H4 (cell line): ENCODE measurements at regions not wholly inside any gene's neighbourhood (a gene's known extent, or its start where the extent isn't known, plus 50 kb on each side); places are given as distances from the start of the nearest gene placed in this dataset.
"Not testable (repeated sequence)": the region's sequence is repeated elsewhere in the genome, so short reads cannot be mapped to it uniquely, and the experiment has no call there.

Experiments
- DNase-seq: peaks from one replicate; pipeline ENCODE4 v3.0.0-alpha.2; 2015; ENCODE audit warnings: low spot score

- no peak for DNase-seq
These were observed 742.0 kb downstream of the GALC start for GRCh38 chr14:87251011-87251410.

GRCh38 chr14:87241018-87241768 lies 751.8 kb downstream of the GALC start:
- DNase-seq, result no peak

DNA sequence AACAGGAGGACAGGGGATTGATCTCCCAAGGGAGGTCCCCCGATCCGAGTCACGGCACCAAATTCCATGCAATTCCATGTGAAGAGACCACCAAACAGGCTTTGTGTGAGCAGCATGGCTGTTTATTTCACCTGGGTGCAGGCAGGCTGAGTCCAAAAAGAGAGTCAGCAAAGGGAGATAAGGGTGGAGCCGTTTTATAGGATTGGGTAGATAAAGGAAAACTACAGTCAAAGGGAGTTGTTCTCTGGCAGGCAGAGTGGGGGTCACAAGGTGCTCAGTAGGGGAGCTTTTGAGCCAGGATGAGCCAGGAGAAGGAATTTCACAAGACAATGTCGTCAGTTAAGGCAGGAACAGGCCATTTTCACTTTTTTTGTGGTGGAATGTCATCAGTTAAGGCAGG lies 752.7 kb downstream of the GALC start:
- not testable (repeated sequence) for DNase-seq

GRCh38 chr14:87233806-87234384 lies 759.1 kb downstream of the GALC start:
- DNase-seq, result no peak

GRCh38 chr14:87233266-87233665 lies 759.7 kb downstream of the GALC start:
- no peak for DNase-seq

- no peak for DNase-seq
These were observed 761.5 kb downstream of the GALC start for GRCh38 chr14:87231336-87232026.

DNA sequence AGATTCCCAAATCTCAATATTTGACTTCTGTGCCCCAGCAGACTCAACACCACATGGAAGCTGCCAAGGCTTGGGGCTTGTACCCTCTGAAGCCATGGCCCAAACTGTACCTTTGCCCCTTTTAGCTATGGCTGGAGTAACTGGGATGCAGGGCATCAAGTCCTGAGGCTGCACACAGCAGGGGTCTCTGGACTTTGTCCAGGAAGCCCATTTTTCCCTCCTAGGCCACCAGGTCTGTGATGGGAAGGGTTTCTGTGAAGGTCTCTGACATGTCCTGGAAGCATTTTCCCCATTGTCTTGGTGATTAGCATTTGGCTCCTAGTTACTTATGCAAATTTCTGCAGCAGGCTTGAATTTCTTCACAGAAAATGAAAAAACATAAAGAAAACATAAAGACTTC lies 762.3 kb downstream of the GALC start:
- DNase-seq, result no peak

- DNase-seq, result no peak
These were observed 763.9 kb downstream of the GALC start for GRCh38 chr14:87229131-87229530.

GRCh38 chr14:87217023-87217422 lies 776.0 kb downstream of the GALC start:
- no peak for DNase-seq

DNA sequence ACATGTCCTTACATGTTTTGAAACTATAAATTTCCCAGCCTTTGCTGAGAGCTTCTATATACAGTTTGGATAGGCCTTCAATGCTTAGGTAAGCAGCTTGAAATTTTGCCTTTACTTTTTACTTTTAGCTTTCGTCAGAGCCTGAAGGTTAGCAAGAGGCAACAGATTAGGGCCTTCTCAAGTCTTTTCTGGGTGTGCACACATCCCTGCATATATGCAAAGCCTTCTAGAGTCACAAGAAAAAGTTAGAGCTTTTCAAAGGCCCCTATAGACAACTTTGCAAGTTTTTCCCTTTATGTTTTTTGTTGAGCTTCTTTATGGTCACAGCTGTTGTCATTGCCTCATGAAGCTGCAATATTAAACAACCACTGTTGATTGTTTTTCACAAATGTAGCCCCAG lies 778.4 kb downstream of the GALC start:
- DNase-seq, result no peak

- DNase-seq, result no peak
These were observed 785.2 kb downstream of the GALC start for GRCh38 chr14:87207756-87208155.

- peak; percentile 5 for DNase-seq
These were observed 787.2 kb downstream of the GALC start for GRCh38 chr14:87205811-87206210.

DNA sequence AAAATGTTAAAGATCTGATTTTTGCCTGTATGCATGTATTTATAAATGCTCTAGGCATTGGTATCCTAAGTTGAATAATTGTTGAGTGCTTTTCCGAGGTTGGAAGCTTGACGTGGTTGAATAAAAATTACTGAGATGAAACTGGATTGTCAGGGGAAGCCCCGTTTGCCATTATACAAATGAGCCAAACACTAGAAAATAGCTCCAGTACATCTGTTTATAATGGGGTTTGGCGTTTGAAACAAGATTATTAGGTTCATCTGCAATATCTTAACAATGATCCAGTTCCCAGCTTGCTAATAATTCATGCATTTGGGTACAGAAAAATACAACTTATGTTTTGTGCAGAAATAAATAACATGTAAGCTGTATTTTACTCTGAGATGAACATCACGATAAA lies 789.6 kb downstream of the GALC start:
- DNase-seq, result no peak

- DNase-seq, result no peak
These were observed 793.6 kb downstream of the GALC start for GRCh38 chr14:87199381-87199780.

GRCh38 chr14:87196436-87196835 lies 796.5 kb downstream of the GALC start:
- peak; percentile 6 for DNase-seq

- no peak for DNase-seq
These were observed 805.2 kb downstream of the GALC start for GRCh38 chr14:87187786-87188185.

GRCh38 chr14:87186737-87187136 lies 806.2 kb downstream of the GALC start:
- DNase-seq, result no peak

GRCh38 chr14:87185961-87186560 lies 806.9 kb downstream of the GALC start:
- DNase-seq, result no peak

DNA sequence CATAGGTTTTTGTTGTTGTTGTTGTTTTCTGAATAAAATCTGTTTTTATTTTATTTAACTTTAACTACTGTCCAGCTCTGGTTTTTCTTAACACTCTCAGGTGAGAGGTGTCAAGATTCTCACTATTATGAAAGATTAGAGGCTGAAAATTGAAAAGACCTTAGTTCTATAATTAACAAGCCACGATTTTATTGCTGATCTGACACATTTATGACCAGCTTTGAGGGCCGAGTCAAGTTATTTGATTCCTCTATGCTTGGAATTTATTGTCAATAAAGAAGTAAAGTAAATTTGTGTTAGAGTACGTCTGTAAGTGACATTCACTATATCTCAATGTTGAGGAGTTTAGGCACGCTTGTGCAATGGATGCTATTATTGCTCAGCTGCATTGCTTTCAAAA lies 808.8 kb downstream of the GALC start:
- no peak for DNase-seq

GRCh38 chr14:87181288-87181687 lies 811.7 kb downstream of the GALC start:
- DNase-seq, result no peak

DNA sequence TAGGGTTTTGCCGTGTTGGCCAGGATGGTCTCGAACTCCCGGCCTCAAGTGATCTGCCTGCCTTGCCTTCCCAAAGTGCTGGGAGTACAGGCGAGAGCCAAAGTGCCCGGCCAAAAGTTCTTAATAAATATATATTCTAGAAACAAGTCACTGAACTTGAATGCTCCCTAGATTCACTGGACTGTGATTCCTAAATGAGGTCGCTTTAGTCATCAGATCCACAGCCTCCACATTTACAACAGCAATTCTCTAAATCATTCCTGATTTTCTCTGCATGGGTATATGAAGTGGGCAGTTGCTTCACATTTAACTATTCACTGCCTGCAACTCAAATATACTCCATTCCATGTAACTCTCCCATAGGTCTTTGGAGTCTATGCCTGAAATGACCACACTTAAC lies 813.0 kb downstream of the GALC start:
- no peak for DNase-seq

- DNase-seq, result no peak
These were observed 814.7 kb downstream of the GALC start for GRCh38 chr14:87178277-87178676.

- DNase-seq, result no peak
These were observed 817.8 kb downstream of the GALC start for GRCh38 chr14:87175175-87175574.
